Glutamatergic neuron (in vitro differentiated cells): ENCODE measurements at regions not wholly inside any gene's neighbourhood (a gene's known extent, or its start where the extent isn't known, plus 50 kb on each side); places are given as distances from the start of the nearest gene placed in this dataset.

Experiments used
- DNase-seq: peaks from one replicate; pipeline ENCODE4 v3.0.0; 2022
- H3K27ac Mint-ChIP-seq: one replicate; pipeline ENCODE4 v1.8.0; 2020; ENCODE audit warnings: mild to moderate bottlenecking, mixed read lengths, inconsistent platforms; ENCODE audit not compliant: unreplicated experiment
- H3K27me3 Mint-ChIP-seq: one replicate; pipeline ENCODE4 v1.8.0; 2020; ENCODE audit warnings: mild to moderate bottlenecking, moderate library complexity, mixed read lengths, inconsistent platforms; ENCODE audit not compliant: unreplicated experiment
- H3K36me3 Mint-ChIP-seq: one replicate; pipeline ENCODE4 v1.8.0; 2020; ENCODE audit warnings: mild to moderate bottlenecking, mixed read lengths, inconsistent platforms; ENCODE audit not compliant: unreplicated experiment
- H3K4me1 Mint-ChIP-seq: one replicate; pipeline ENCODE4 v1.8.0; 2020; ENCODE audit warnings: mild to moderate bottlenecking, low read depth, mixed read lengths, inconsistent platforms; ENCODE audit not compliant: unreplicated experiment
- H3K4me3 Mint-ChIP-seq: one replicate; pipeline ENCODE4 v1.8.0; 2020; ENCODE audit warnings: mild to moderate bottlenecking, mixed read lengths, inconsistent platforms; ENCODE audit not compliant: unreplicated experiment
- H3K9me3 Mint-ChIP-seq: one replicate; pipeline ENCODE4 v1.8.0; 2020; ENCODE audit warnings: mild to moderate bottlenecking, moderate library complexity, mixed read lengths, inconsistent platforms; ENCODE audit not compliant: unreplicated experiment
- CTCF ChIP-seq: fragments of 200-600 bp; sonication (generic); IDR thresholded peaks from one replicate; pipeline ENCODE4 v1.5.0; 2021; ENCODE audit not compliant: partially characterized antibody, unreplicated experiment

DNA sequence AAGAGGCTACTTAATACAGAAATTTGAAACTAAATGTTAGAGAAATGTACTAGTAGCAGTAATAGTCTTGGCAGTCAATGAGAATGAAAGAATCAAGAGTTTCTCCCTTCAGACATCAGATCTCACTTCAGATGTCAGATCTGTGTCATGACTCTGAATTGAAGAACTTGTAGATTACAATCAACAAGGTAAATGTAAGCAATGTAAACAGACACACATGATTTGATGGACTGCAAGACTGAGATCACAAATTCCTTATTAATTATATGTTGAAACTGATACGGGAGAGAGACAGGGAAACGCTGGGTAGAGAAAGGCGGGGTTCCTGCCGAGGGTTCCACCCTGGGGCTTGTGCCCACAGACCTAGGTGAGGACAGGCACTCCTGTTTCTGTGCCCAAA, 65.5 kb upstream of the HHIP start:
- H3K4me1 Mint-ChIP-seq: peaks cover 12% of the 10 kb centered on the region
- no peaks in the 10 kb centered on the region for H3K36me3 Mint-ChIP-seq
- H3K27ac Mint-ChIP-seq: no peak overlapping the region
- peaks cover 3% of the 10 kb centered on the region for H3K27me3 Mint-ChIP-seq
- no peak for DNase-seq
- TF ChIP-seq CTCF: no peak
- H3K4me3 Mint-ChIP-seq: no peak overlapping the region
- H3K9me3 Mint-ChIP-seq: no peaks in the 10 kb centered on the region

DNA sequence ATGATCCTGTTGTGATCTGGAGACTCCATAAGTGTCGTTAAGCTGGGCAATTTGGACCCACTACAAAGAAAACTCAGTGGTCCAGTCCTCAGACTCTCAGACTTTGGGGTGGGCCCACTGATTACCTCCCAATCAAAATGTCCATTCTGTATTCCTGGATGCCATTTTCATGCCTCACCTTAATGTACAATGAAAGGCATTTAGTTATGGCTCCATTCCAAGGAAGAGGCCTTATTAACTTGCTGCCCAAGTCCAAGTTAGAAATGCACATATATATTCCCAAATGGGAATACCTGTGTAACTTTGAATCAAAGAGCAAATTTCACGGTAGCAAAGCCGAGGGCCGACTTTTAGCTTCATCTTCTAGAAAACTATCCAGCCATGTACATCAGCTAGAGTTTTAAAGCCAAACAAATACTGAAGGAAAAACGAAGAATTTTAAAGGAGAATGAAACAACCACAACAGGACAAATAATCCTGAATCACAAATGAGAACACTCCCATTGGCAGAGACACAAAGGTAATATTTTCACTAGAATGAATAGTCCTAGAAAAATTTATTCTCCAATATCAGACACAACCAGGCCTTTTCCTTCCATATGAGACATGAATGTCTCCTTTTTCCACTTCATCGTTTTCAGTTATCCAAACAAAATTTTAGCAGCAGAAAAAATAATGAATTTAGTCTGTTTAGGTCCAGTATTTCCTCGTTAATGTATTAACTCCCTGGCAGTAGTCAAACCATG, 63.7 kb upstream of the HHIP start:
- no peaks in the 10 kb centered on the region for H3K36me3 Mint-ChIP-seq
- DNase-seq: no peak
- TF ChIP-seq CTCF: no peak
- no peak overlapping the region for H3K4me3 Mint-ChIP-seq
- H3K27me3 Mint-ChIP-seq: no peaks in the 10 kb centered on the region
- H3K27ac Mint-ChIP-seq: no peak overlapping the region
- H3K9me3 Mint-ChIP-seq: peaks cover 3% of the 10 kb centered on the region
- peaks cover 3% of the 10 kb centered on the region for H3K4me1 Mint-ChIP-seq

- peaks cover 3% of the 10 kb centered on the region for H3K4me1 Mint-ChIP-seq
- H3K27me3 Mint-ChIP-seq: no peaks in the 10 kb centered on the region
These were observed 63.0 kb upstream of the HHIP start for GRCh38 chr4:144582975-144583374.

GRCh38 chr4:144583658-144584057, 62.3 kb upstream of the HHIP start:
- peaks cover 3% of the 10 kb centered on the region for H3K4me1 Mint-ChIP-seq
- no peak overlapping the region for H3K4me3 Mint-ChIP-seq
- DNase-seq: no peak
- no peaks in the 10 kb centered on the region for H3K27me3 Mint-ChIP-seq
- peaks cover 3% of the 10 kb centered on the region for H3K9me3 Mint-ChIP-seq
- TF ChIP-seq CTCF: no peak
- H3K27ac Mint-ChIP-seq: no peak overlapping the region
- peaks cover 5% of the 10 kb centered on the region for H3K36me3 Mint-ChIP-seq

More at GRCh38 chr4:144582975-144583374, 63.0 kb upstream of the HHIP start:
- Mint-ChIP-seq H3K4me3 (no peak overlapping the region), H3K27ac (no peak overlapping the region), H3K9me3 (peaks cover 3% of the 10 kb centered on the region), H3K36me3 (peaks cover 5% of the 10 kb centered on the region)
- TF ChIP-seq CTCF: no peak
- no peak for DNase-seq

DNA sequence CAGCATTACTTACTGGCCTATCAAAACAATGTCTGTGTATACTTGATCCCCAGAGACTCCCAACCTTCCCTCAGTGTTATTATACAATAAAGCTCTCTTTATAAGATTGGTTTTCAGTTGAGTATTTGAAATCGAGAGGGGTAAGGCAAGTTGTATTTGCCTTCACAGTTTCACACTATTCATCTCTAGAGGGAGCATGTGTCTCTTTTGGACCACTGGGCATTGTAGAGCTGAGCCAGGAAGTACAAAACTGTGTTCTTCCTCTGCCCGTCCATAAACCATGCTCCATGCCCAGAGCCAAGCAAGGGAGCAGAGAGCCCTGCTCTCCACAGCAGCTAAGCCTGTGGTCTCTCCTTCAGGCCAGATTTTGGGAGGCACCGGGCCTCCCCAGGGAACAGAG, 61.5 kb upstream of the HHIP start:
- peaks cover 5% of the 10 kb centered on the region for H3K36me3 Mint-ChIP-seq
- TF ChIP-seq CTCF: no peak
- no peak overlapping the region for H3K27ac Mint-ChIP-seq
- no peak overlapping the region for H3K4me3 Mint-ChIP-seq
- no peak for DNase-seq
- no peaks in the 10 kb centered on the region for H3K27me3 Mint-ChIP-seq
- H3K4me1 Mint-ChIP-seq: peaks cover 3% of the 10 kb centered on the region
- peaks cover 3% of the 10 kb centered on the region for H3K9me3 Mint-ChIP-seq
